HG02610 (cell line): ENCODE measurements at regions not wholly inside any gene's neighbourhood (a gene's known extent, or its start where the extent isn't known, plus 50 kb on each side); places are given as distances from the start of the nearest gene placed in this dataset.

Source experiments
- ATAC-seq: cut with Tn5 transposase; IDR thresholded peaks from one replicate; pipeline ENCODE4 v1.9.1; 2021; ENCODE audit warnings: mild to moderate bottlenecking, moderate library complexity; ENCODE audit not compliant: unreplicated experiment

GRCh38 chr12:47561746-47562145 lies 144.1 kb downstream of the RPAP3 start:
- ATAC-seq: no peak

- no peak for ATAC-seq
These were observed 145.4 kb downstream of the RPAP3 start for GRCh38 chr12:47560415-47560814.

GRCh38 chr12:47558625-47559345 lies 147.0 kb downstream of the RPAP3 start:
- ATAC-seq: no peak

- no peak for ATAC-seq
These were observed 148.4 kb downstream of the RPAP3 start for GRCh38 chr12:47557386-47557785.

GRCh38 chr12:47556261-47557030 lies 149.4 kb downstream of the RPAP3 start:
- ATAC-seq: no peak

GRCh38 chr12:47554046-47554653 lies 151.7 kb downstream of the RPAP3 start:
- ATAC-seq: no peak

GRCh38 chr12:47553266-47553665 lies 152.6 kb downstream of the RPAP3 start:
- no peak for ATAC-seq

- ATAC-seq: no peak
These were observed 154.4 kb downstream of the RPAP3 start for GRCh38 chr12:47551426-47551851.

- ATAC-seq: no peak
These were observed 156.6 kb downstream of the RPAP3 start for GRCh38 chr12:47549258-47549657.

- ATAC-seq: no peak
These were observed 157.4 kb downstream of the RPAP3 start for GRCh38 chr12:47548401-47548800.

GRCh38 chr12:47547077-47547476 lies 158.8 kb downstream of the RPAP3 start:
- ATAC-seq: no peak

GRCh38 chr12:47545938-47546609 lies 159.8 kb downstream of the RPAP3 start:
- ATAC-seq: no peak

- no peak for ATAC-seq
These were observed 171.1 kb downstream of the RPAP3 start for GRCh38 chr12:47534695-47535094.

GRCh38 chr12:47530050-47530449 lies 175.8 kb downstream of the RPAP3 start:
- no peak for ATAC-seq

- no peak for ATAC-seq
These were observed 178.0 kb downstream of the RPAP3 start for GRCh38 chr12:47527816-47528215.

- no peak for ATAC-seq
These were observed 185.8 kb downstream of the RPAP3 start for GRCh38 chr12:47520029-47520428.

GRCh38 chr12:47517122-47517521 lies 188.7 kb downstream of the RPAP3 start:
- ATAC-seq: no peak

- no peak for ATAC-seq
These were observed 196.4 kb downstream of the RPAP3 start for GRCh38 chr12:47509398-47509851.

- no peak for ATAC-seq
These were observed 198.6 kb downstream of the RPAP3 start for GRCh38 chr12:47507221-47507620.

- ATAC-seq: no peak
These were observed 200.9 kb downstream of the RPAP3 start for GRCh38 chr12:47504775-47505446.

- ATAC-seq: no peak
These were observed 212.0 kb downstream of the RPAP3 start for GRCh38 chr12:47493801-47494200.
